VCaP (cell line): ENCODE measurements at regions not wholly inside any gene's neighbourhood (a gene's known extent, or its start where the extent isn't known, plus 50 kb on each side); places are given as distances from the start of the nearest gene placed in this dataset.

ENCODE experiments used
- H3K27ac ChIP-seq: fragments of 450-650 bp; 2 replicates; pipeline ENCODE4 v1.5.1; 2017
- CTCF ChIP-seq: fragments of 450-650 bp; conservative IDR thresholded peaks from 2 replicates; pipeline ENCODE4 v1.5.1; 2017; ENCODE audit warnings: mild to moderate bottlenecking, moderate library complexity

- H3K27ac ChIP-seq, result no peak overlapping the region
- no peak for TF ChIP-seq CTCF
These were observed 156.5 kb downstream of the COL6A3 start for GRCh38 chr2:237257471-237257951.

GRCh38 chr2:237258116-237258515, 155.8 kb downstream of the COL6A3 start:
- no peak overlapping the region for H3K27ac ChIP-seq
- TF ChIP-seq CTCF, result no peak

- TF ChIP-seq CTCF, result no peak
- H3K27ac ChIP-seq, result no peak overlapping the region
These were observed 155.3 kb downstream of the COL6A3 start for GRCh38 chr2:237258615-237259014.

- no peak overlapping the region for H3K27ac ChIP-seq
- TF ChIP-seq CTCF, result no peak
These were observed 154.8 kb downstream of the COL6A3 start for GRCh38 chr2:237259201-237259600.

- no peak overlapping the region for H3K27ac ChIP-seq
- TF ChIP-seq CTCF, result no peak
These were observed 153.8 kb downstream of the COL6A3 start for GRCh38 chr2:237260039-237260620.

GRCh38 chr2:237260686-237261085, 153.3 kb downstream of the COL6A3 start:
- H3K27ac ChIP-seq, result no peak overlapping the region
- TF ChIP-seq CTCF, result no peak

GRCh38 chr2:237261327-237261726, 152.6 kb downstream of the COL6A3 start:
- TF ChIP-seq CTCF, result no peak
- no peak overlapping the region for H3K27ac ChIP-seq
